Gastrocnemius medialis (tissue), 4 donors: ENCODE measurements at regions not wholly inside any gene's neighbourhood (a gene's known extent, or its start where the extent isn't known, plus 50 kb on each side); places are given as distances from the start of the nearest gene placed in this dataset.

Experiments used
- CTCF ChIP-seq, 5 experiments: fragments of 450-650 bp in 3 of 5; fragments of 200-600 bp in 2 of 5; sonication (generic) in 2 of 5; IDR thresholded peaks in 4 of 5; conservative IDR thresholded peaks in 1 of 5; 1 replicate in 4 of 5; 2 replicates in 1 of 5; pipeline ENCODE4 v1.5.1; 2016 to 2019; ENCODE audit warnings: antibody characterized with exemption in 5 of 5, mild to moderate bottlenecking in 3 of 5, moderate library complexity in 3 of 5
- POLR2A ChIP-seq, 2 donors: fragments of 450-650 bp; IDR thresholded peaks; one replicate each; pipeline ENCODE4 v1.6.1; 2017; ENCODE audit warnings: antibody characterized with exemption in 2 of 2, mild to moderate bottlenecking in 2 of 2, moderate library complexity in 2 of 2

DNA sequence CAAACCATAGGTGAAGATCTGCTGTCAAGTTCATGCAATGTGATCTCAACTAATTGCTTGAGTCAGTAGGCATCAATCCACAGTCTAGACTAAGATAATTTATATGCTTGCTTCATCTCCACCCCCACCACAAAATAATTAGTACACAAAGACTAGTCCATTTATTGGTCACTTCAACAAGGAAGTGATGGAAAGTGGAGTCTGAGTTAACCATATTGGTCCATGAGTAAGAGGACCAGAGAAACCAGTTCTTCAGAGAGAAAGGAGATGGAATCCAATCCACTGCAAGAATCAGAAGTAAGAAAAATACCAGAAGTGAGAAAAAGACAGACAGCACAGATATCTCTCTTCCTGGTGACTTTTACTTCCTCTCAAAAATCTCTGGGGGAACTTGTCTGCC is 366.5 kb downstream of the CHSY3 start:
- TF ChIP-seq POLR2A (IDR thresholded peaks at IDR 0.05) (no peak), CTCF (IDR thresholded peaks at IDR 0.05 in 4 of 5, conservative IDR thresholded peaks at IDR 0.05 in 1 of 5) (no peak)
